ENCODE measurements at regions not wholly inside any gene's neighbourhood (a gene's known extent, or its start where the extent isn't known, plus 50 kb on each side); places are given as distances from the start of the nearest gene placed in this dataset.

- H3K4me3 ChIP-seq (ENCODE audit: low read depth, low read length): no peak overlapping the region
- TF ChIP-seq CTCF (conservative IDR thresholded peaks at IDR 0.05; ENCODE audit: low read depth, low read length): no peak
- DNase-seq (ENCODE audit: low read depth): no peak
Measured at GRCh38 chr2:33770023-33770422, 170.9 kb upstream of the FAM98A start.

- H3K4me3 ChIP-seq (ENCODE audit: low read depth, low read length): no peak overlapping the region
- TF ChIP-seq CTCF (conservative IDR thresholded peaks at IDR 0.05; ENCODE audit: low read depth, low read length): no peak
- DNase-seq (ENCODE audit: low read depth): no peak
Measured at GRCh38 chr2:33766175-33766574, 167.1 kb upstream of the FAM98A start.

- no peak overlapping the region for H3K4me3 ChIP-seq (ENCODE audit: low read depth, low read length)
- no peak for TF ChIP-seq CTCF (conservative IDR thresholded peaks at IDR 0.05; ENCODE audit: low read depth, low read length)
- no peak for DNase-seq (ENCODE audit: low read depth)
Measured at GRCh38 chr2:33765122-33765521, 166.0 kb upstream of the FAM98A start.

GRCh38 chr2:33764551-33764950, 165.5 kb upstream of the FAM98A start:
- no peak overlapping the region for H3K4me3 ChIP-seq (ENCODE audit: low read depth, low read length)
- TF ChIP-seq CTCF (conservative IDR thresholded peaks at IDR 0.05; ENCODE audit: low read depth, low read length): no peak
- DNase-seq (ENCODE audit: low read depth): no peak

- no peak for DNase-seq (ENCODE audit: low read depth)
- no peak overlapping the region for H3K4me3 ChIP-seq (ENCODE audit: low read depth, low read length)
- no peak for TF ChIP-seq CTCF (conservative IDR thresholded peaks at IDR 0.05; ENCODE audit: low read depth, low read length)
Measured at GRCh38 chr2:33763671-33764310, 164.7 kb upstream of the FAM98A start.

- no peak overlapping the region for H3K4me3 ChIP-seq (ENCODE audit: low read depth, low read length)
- DNase-seq (ENCODE audit: low read depth): no peak
- no peak for TF ChIP-seq CTCF (conservative IDR thresholded peaks at IDR 0.05; ENCODE audit: low read depth, low read length)
Measured at GRCh38 chr2:33762636-33763035, 163.5 kb upstream of the FAM98A start.

- H3K4me3 ChIP-seq (ENCODE audit: low read depth, low read length): no peak overlapping the region
- no peak for TF ChIP-seq CTCF (conservative IDR thresholded peaks at IDR 0.05; ENCODE audit: low read depth, low read length)
- no peak for DNase-seq (ENCODE audit: low read depth)
Measured at GRCh38 chr2:33746208-33746800, 147.2 kb upstream of the FAM98A start.
